GM19238 (cell line): ENCODE measurements at regions not wholly inside any gene's neighbourhood (a gene's known extent, or its start where the extent isn't known, plus 50 kb on each side); places are given as distances from the start of the nearest gene placed in this dataset.
A peak's percentile ranks its signal among the peaks of the same experiment; 100 is the strongest.

Experiments
- DNase-seq: peaks from one replicate; pipeline ENCODE4 v3.0.0; 2011; ENCODE audit warnings: low spot score; ENCODE audit not compliant: insufficient read length

- no peak for DNase-seq
Measured at GRCh38 chr1:87812871-87813577, 484.3 kb downstream of the LMO4 start.

- DNase-seq, result no peak
Measured at GRCh38 chr1:87814573-87814972, 485.9 kb downstream of the LMO4 start.

- no peak for DNase-seq
Measured at GRCh38 chr1:87816646-87817045, 488.0 kb downstream of the LMO4 start.

- no peak for DNase-seq
Measured at GRCh38 chr1:87820668-87821334, 492.1 kb downstream of the LMO4 start.

- DNase-seq, result no peak
Measured at GRCh38 chr1:87821335-87821697, 492.6 kb downstream of the LMO4 start.

GRCh38 chr1:87826681-87827251 lies 498.1 kb downstream of the LMO4 start:
- DNase-seq, result peak; percentile 23

- no peak for DNase-seq
Measured at GRCh38 chr1:87829360-87829759, 500.7 kb downstream of the LMO4 start.

GRCh38 chr1:87830432-87830978 lies 501.8 kb downstream of the LMO4 start:
- DNase-seq, result no peak

- no peak for DNase-seq
Measured at GRCh38 chr1:87833166-87833565, 504.5 kb downstream of the LMO4 start.

GRCh38 chr1:87834151-87834550 lies 505.5 kb downstream of the LMO4 start:
- no peak for DNase-seq

GRCh38 chr1:87834941-87835340 lies 506.3 kb downstream of the LMO4 start:
- DNase-seq, result no peak

GRCh38 chr1:87840767-87841166 lies 512.1 kb downstream of the LMO4 start:
- DNase-seq, result peak; percentile 7

GRCh38 chr1:87841332-87841731 lies 512.7 kb downstream of the LMO4 start:
- DNase-seq, result no peak

GRCh38 chr1:87842156-87842555 lies 513.5 kb downstream of the LMO4 start:
- DNase-seq, result no peak

- no peak for DNase-seq
Measured at GRCh38 chr1:87844251-87844650, 515.6 kb downstream of the LMO4 start.

- DNase-seq, result no peak
Measured at GRCh38 chr1:87851490-87851889, 522.8 kb downstream of the LMO4 start.

GRCh38 chr1:87852410-87853161 lies 523.9 kb downstream of the LMO4 start:
- no peak for DNase-seq

- no peak for DNase-seq
Measured at GRCh38 chr1:87853576-87854351, 525.1 kb downstream of the LMO4 start.

- DNase-seq, result no peak
Measured at GRCh38 chr1:87863317-87863716, 534.6 kb downstream of the LMO4 start.

- DNase-seq, result no peak
Measured at GRCh38 chr1:87864676-87865075, 536.0 kb downstream of the LMO4 start.

GRCh38 chr1:87866416-87866815 lies 537.7 kb downstream of the LMO4 start:
- DNase-seq, result no peak
